ENCODE measurements at regions not wholly inside any gene's neighbourhood (a gene's known extent, or its start where the extent isn't known, plus 50 kb on each side); places are given as distances from the start of the nearest gene placed in this dataset.

- no peak overlapping the region for H2AK5ac ChIP-seq (ENCODE audit: low read depth, low read length)
- CTCF ChIA-PET (ENCODE audit: partially characterized antibody): interaction anchor here (0.6 to 1.1 kb wide), 3 partner anchors 17 to 125 kb away, joined by 3 to 4 read pairs (median 3); no protein-coding TSS in a partner anchor
- WGBS, 2 experiments (ENCODE audit: extremely low coverage in 1 of 2, insufficient coverage in 1 of 2, insufficient read length in 1 of 2, insufficient replicate concordance in 2 of 2, low coverage in 1 of 2, low lambda C conversion rate in 2 of 2, missing lambda C conversion rate in 1 of 2): 90% methylated on average over 8 of the region's 8 CpGs; no CpG with 5 or more reads in 1 of the 2 experiments
Observed at GRCh38 chr9:129263836-129264235, 85.8 kb upstream of the IER5L start.

More at GRCh38 chr9:129263836-129264235, 85.8 kb upstream of the IER5L start:
- POLR2A ChIA-PET (ENCODE audit: partially characterized antibody): interaction anchor here (1.2 to 1.5 kb wide), 3 partner anchors 11 to 538 kb away, joined by 3 read pairs; no protein-coding TSS in a partner anchor
- Histone ChIP-seq H3K4me3 (ENCODE audit: extremely low read depth in 1 of 4, insufficient read depth in 2 of 4, low read depth in 3 of 4, low read length in 4 of 4) (no peak overlapping the region), H3K4ac (replicated peaks; ENCODE audit: insufficient read length, low read depth, low read length) (no peak overlapping the region), H3K9me3 (ENCODE audit: insufficient read depth in 2 of 2, low read depth in 1 of 2, low read length in 1 of 2) (no peaks in the 10 kb centered on the region), H2BK120ac (replicated peaks; ENCODE audit: low read depth, low read length) (no peak overlapping the region), H2BK12ac (ENCODE audit: low read depth, low read length) (no peak overlapping the region), H2AFZ (ENCODE audit: low read length) (no peak overlapping the region), H2BK20ac (ENCODE audit: low read length) (no peak overlapping the region), H3K79me2 (ENCODE audit: control insufficient read depth in 1 of 2, insufficient read depth in 2 of 2, low read length in 2 of 2) (no peaks in the 10 kb centered on the region), H3K18ac (ENCODE audit: extremely low read depth, low read length) (no peak overlapping the region), H3K4me2 (ENCODE audit: insufficient read depth in 1 of 2, low read depth in 2 of 2, low read length in 2 of 2) (no peak overlapping the region), H3K56ac (replicated peaks; ENCODE audit: insufficient read length, low read depth, low read length) (no peak overlapping the region), H2BK15ac (ENCODE audit: low read length) (no peak overlapping the region), H4K8ac (ENCODE audit: extremely low read depth, insufficient read depth, low read length) (no peak overlapping the region), H4K5ac (ENCODE audit: insufficient read length, low read depth, low read length) (no peak overlapping the region), H3K4me1 (replicated peaks in 1 of 4; ENCODE audit: control insufficient read depth in 3 of 4, insufficient read depth in 4 of 4, low read length in 3 of 4) (peaks cover 0 to 3% (median 3%) of the 10 kb centered on the region in 4 experiments; a peak in 4 of 7 replicates), H4K20me1 (replicated peaks in 1 of 2; ENCODE audit: control insufficient read depth in 1 of 2, insufficient read depth in 2 of 2, low read length in 2 of 2) (no peaks in the 10 kb centered on the region), H3K27ac (ENCODE audit: low read depth, low read length) (no peak overlapping the region), H3K14ac (ENCODE audit: insufficient read length) (no peak overlapping the region), H4K91ac (replicated peaks; ENCODE audit: insufficient read length, low read length) (no peak overlapping the region), H3K27me3 (replicated peaks in 1 of 4; ENCODE audit: control insufficient read depth in 3 of 4, extremely low read depth in 1 of 4, insufficient read depth in 3 of 4, low read length in 3 of 4) (peaks cover 6 to 17% (median 16%) of the 10 kb centered on the region in 4 experiments), H3K36me3 (ENCODE audit: control insufficient read depth in 2 of 4, insufficient read depth in 4 of 4, low read length in 3 of 4) (no peaks in the 10 kb centered on the region), H3K23me2 (ENCODE audit: low read depth, low read length) (no peaks in the 10 kb centered on the region; the same call in 1 of the 2 replicates), H3K23ac (ENCODE audit: insufficient read length) (no peak overlapping the region), H3K79me1 (ENCODE audit: low read depth, low read length) (no peaks in the 10 kb centered on the region), H2BK5ac (ENCODE audit: low read depth, low read length) (no peak overlapping the region), H3K9ac (replicated peaks in 1 of 4; ENCODE audit: extremely low read depth in 1 of 4, low read depth in 3 of 4, low read length in 3 of 4) (no peak overlapping the region)
- no peak for FAIRE-seq
- no peak for DNase-seq (ENCODE audit: low read depth in 1 of 2, low spot score in 2 of 2)
- TF ChIP-seq KDM1A (IDR thresholded peaks at IDR 0.05; ENCODE audit: borderline replicate concordance, low read length) (no peak), HDAC6 (IDR thresholded peaks at IDR 0.05; ENCODE audit: low read depth, low read length) (no peak), E2F6 (IDR thresholded peaks at IDR 0.05) (no peak), RAD21 (IDR thresholded peaks at IDR 0.05 in 1 of 2, conservative IDR thresholded peaks at IDR 0.05 in 1 of 2; ENCODE audit: low read depth in 2 of 2, low read length in 2 of 2) (no peak), SRF (IDR thresholded peaks at IDR 0.05; ENCODE audit: low read depth, low read length) (no peak), SAP30 (IDR thresholded peaks at IDR 0.05; ENCODE audit: insufficient read depth, insufficient replicate concordance, low read length) (no peak), SP2 (IDR thresholded peaks at IDR 0.05; ENCODE audit: low read length) (no peak), TAF1 (IDR thresholded peaks at IDR 0.05; ENCODE audit: low read depth, low read length) (no peak), SP1 (IDR thresholded peaks at IDR 0.05; ENCODE audit: low read depth, low read length) (no peak), TEAD4 (IDR thresholded peaks at IDR 0.05; ENCODE audit: low read depth, low read length) (no peak)
